H1 (cell line): ENCODE measurements at regions not wholly inside any gene's neighbourhood (a gene's known extent, or its start where the extent isn't known, plus 50 kb on each side); places are given as distances from the start of the nearest gene placed in this dataset.

Experiments used
- CTCF ChIA-PET: fragments of 300-600 bp; sonication (Branson Sonifier 250); formaldehyde crosslinking; loops from one replicate; lab custom pipeline; 2021; ENCODE audit not compliant: partially characterized antibody; lab: Charles Lee
- POLR2A ChIA-PET: fragments of 300-600 bp; sonication (Branson Sonifier 250); formaldehyde crosslinking; loops from one replicate; lab custom pipeline; 2021; ENCODE audit warnings: inconsistent platforms; ENCODE audit not compliant: partially characterized antibody; lab: Charles Lee
- DNase-seq, 2 experiments: peaks; one replicate each; pipeline versions ENCODE4 v3.0.0 to v3.0.0-alpha.2; 2010 to 2022; ENCODE audit warnings: low spot score in 2 of 2, low read depth in 1 of 2, mixed read lengths in 1 of 2
- FAIRE-seq: peaks from 2 replicates; lab custom pipeline; 2011; peaks lifted over from hg19 to GRCh38; lab: Jason Lieb, UNC
- H2AFZ ChIP-seq: 2 replicates; pipeline ENCODE4 v1.8.1; 2012; ENCODE audit warnings: low read length, inconsistent platforms
- H2AK5ac ChIP-seq: 2 replicates; pipeline ENCODE4 v1.6.1; 2013; ENCODE audit warnings: low read depth, low read length
- H2BK120ac ChIP-seq: replicated peaks from 2 replicates; pipeline ENCODE3; 2013; ENCODE audit warnings: low read depth, low read length, inconsistent platforms
- H2BK12ac ChIP-seq: 2 replicates; pipeline ENCODE4 v1.6.1; 2013; ENCODE audit warnings: low read depth, low read length
- H2BK15ac ChIP-seq: 2 replicates; pipeline ENCODE4 v1.6.1; 2013; ENCODE audit warnings: low read length
- H2BK20ac ChIP-seq: 2 replicates; pipeline ENCODE4 v1.6.1; 2013; ENCODE audit warnings: low read length
- H2BK5ac ChIP-seq: 2 replicates; pipeline ENCODE4 v1.6.1; 2013; ENCODE audit warnings: low read depth, low read length
- H3K14ac ChIP-seq: 2 replicates; pipeline ENCODE4 v1.6.1; 2013; ENCODE audit warnings: inconsistent platforms; ENCODE audit not compliant: insufficient read length
- H3K18ac ChIP-seq: 2 replicates; pipeline ENCODE4 v1.6.1; 2013; ENCODE audit warnings: low read length; ENCODE audit errors: extremely low read depth
- H3K23ac ChIP-seq: 2 replicates; pipeline ENCODE4 v1.6.1; 2013; ENCODE audit warnings: inconsistent platforms; ENCODE audit not compliant: insufficient read length
- H3K23me2 ChIP-seq: 2 replicates; pipeline ENCODE4 v1.6.1; 2013; ENCODE audit warnings: low read depth, low read length
- H3K27ac ChIP-seq: 2 replicates; pipeline ENCODE4 v1.6.1; 2011; ENCODE audit warnings: low read depth, low read length, inconsistent platforms
- H3K27me3 ChIP-seq, 4 experiments: replicated peaks in 1 of 4; 1 replicate in 1 of 4; 2 replicates in 3 of 4; pipeline versions ENCODE4 v1.6.1 to v1.8.1; 2011 to 2013; ENCODE audit warnings: low read length in 3 of 4, mild to moderate bottlenecking in 3 of 4, inconsistent platforms in 2 of 4, mixed read lengths in 2 of 4, moderate library complexity in 1 of 4; ENCODE audit not compliant: control insufficient read depth in 3 of 4, insufficient read depth in 3 of 4; ENCODE audit errors: extremely low read depth in 1 of 4
- H3K36me3 ChIP-seq, 4 experiments: 2 replicates each; pipeline versions ENCODE4 v1.6.1 to v1.8.1; 2011 to 2013; ENCODE audit warnings: mild to moderate bottlenecking in 4 of 4, low read length in 3 of 4, moderate library complexity in 2 of 4, control low read depth in 1 of 4, inconsistent platforms in 1 of 4; ENCODE audit not compliant: insufficient read depth in 4 of 4, control insufficient read depth in 2 of 4
- H3K4ac ChIP-seq: replicated peaks from 2 replicates; pipeline ENCODE3; 2013; ENCODE audit warnings: low read length, low read depth, mixed read lengths, inconsistent platforms; ENCODE audit not compliant: insufficient read length
- H3K4me1 ChIP-seq, 4 experiments: replicated peaks in 1 of 4; 1 replicate in 1 of 4; 2 replicates in 3 of 4; pipeline versions ENCODE4 v1.6.1 to v1.8.1; 2011 to 2013; ENCODE audit warnings: low read length in 3 of 4, inconsistent platforms in 2 of 4, mixed read lengths in 1 of 4; ENCODE audit not compliant: insufficient read depth in 4 of 4, control insufficient read depth in 3 of 4
- H3K4me2 ChIP-seq, 2 experiments: 2 replicates each; pipeline versions ENCODE4 v1.6.1 to v1.8.1; 2011 to 2013; ENCODE audit warnings: low read depth in 2 of 2, low read length in 2 of 2, control low read depth in 1 of 2, inconsistent platforms in 1 of 2, mild to moderate bottlenecking in 1 of 2; ENCODE audit not compliant: insufficient read depth in 1 of 2
- H3K4me3 ChIP-seq, 4 experiments: fragments of 200-600, 300-600 bp in 1 of 4; sonication (generic), shearing (Covaris generic), sonication (Bioruptor Twin) in 1 of 4; 2 replicates each; pipeline versions ENCODE4 v1.5.1 to v1.8.1; 2011 to 2016; ENCODE audit warnings: low read length in 4 of 4, low read depth in 3 of 4, control low read depth in 2 of 4, inconsistent platforms in 2 of 4, mild to moderate bottlenecking in 2 of 4, mixed read lengths in 1 of 4, moderate library complexity in 1 of 4; ENCODE audit not compliant: insufficient read depth in 2 of 4; ENCODE audit errors: extremely low read depth in 1 of 4
- H3K56ac ChIP-seq: replicated peaks from 2 replicates; pipeline ENCODE3; 2013; ENCODE audit warnings: low read depth, mild to moderate bottlenecking, mixed read lengths, low read length, inconsistent platforms; ENCODE audit not compliant: insufficient read length
- H3K79me1 ChIP-seq: 2 replicates; pipeline ENCODE4 v1.6.1; 2013; ENCODE audit warnings: low read depth, low read length, control low read depth
- H3K79me2 ChIP-seq, 2 experiments: 2 replicates each; pipeline versions ENCODE4 v1.6.1 to v1.8.1; 2012 to 2013; ENCODE audit warnings: low read length in 2 of 2, mild to moderate bottlenecking in 2 of 2, inconsistent platforms in 1 of 2; ENCODE audit not compliant: insufficient read depth in 2 of 2, control insufficient read depth in 1 of 2
- H3K9ac ChIP-seq, 4 experiments: replicated peaks in 1 of 4; 1 replicate in 1 of 4; 2 replicates in 3 of 4; pipeline versions ENCODE4 v1.6.1 to v1.8.1; 2011 to 2013; ENCODE audit warnings: low read depth in 3 of 4, low read length in 3 of 4, control low read depth in 2 of 4, mild to moderate bottlenecking in 2 of 4, moderate library complexity in 2 of 4, inconsistent platforms in 1 of 4; ENCODE audit errors: extremely low read depth in 1 of 4
- H3K9me3 ChIP-seq, 2 experiments: 2 replicates each; pipeline versions ENCODE4 v1.6.1 to v1.8.1; 2012 to 2013; ENCODE audit warnings: mild to moderate bottlenecking in 2 of 2, moderate library complexity in 2 of 2, control low read depth in 1 of 2, inconsistent platforms in 1 of 2, low read depth in 1 of 2, low read length in 1 of 2, mixed read lengths in 1 of 2; ENCODE audit not compliant: insufficient read depth in 2 of 2
- H4K20me1 ChIP-seq, 2 experiments: replicated peaks in 1 of 2; 2 replicates each; pipeline versions ENCODE3 to v1.8.1; 2011 to 2013; ENCODE audit warnings: inconsistent platforms in 2 of 2, low read length in 2 of 2, mild to moderate bottlenecking in 1 of 2; ENCODE audit not compliant: insufficient read depth in 2 of 2, control insufficient read depth in 1 of 2
- H4K5ac ChIP-seq: 2 replicates; pipeline ENCODE4 v1.6.1; 2013; ENCODE audit warnings: low read length, low read depth, mixed read lengths, inconsistent platforms; ENCODE audit not compliant: insufficient read length
- H4K8ac ChIP-seq: 2 replicates; pipeline ENCODE4 v1.8.0; 2013; ENCODE audit warnings: mild to moderate bottlenecking, moderate library complexity, low read length, inconsistent platforms; ENCODE audit not compliant: insufficient read depth; ENCODE audit errors: extremely low read depth
- H4K91ac ChIP-seq: replicated peaks from 2 replicates; pipeline ENCODE3; 2013; ENCODE audit warnings: low read length, mixed read lengths, inconsistent platforms; ENCODE audit not compliant: insufficient read length
- SAP30 ChIP-seq: fragments of 300-600 bp; sonication (generic); IDR thresholded peaks from 2 replicates; pipeline ENCODE4 v1.7.1; 2012; ENCODE audit warnings: low read length, moderate library complexity, mild to moderate bottlenecking, inconsistent platforms; ENCODE audit not compliant: insufficient read depth, insufficient replicate concordance
- whole genome bisulfite sequencing, 2 experiments: shearing (Covaris generic) in 1 of 2; methylation state at CpG; one replicate each; pipeline versions ENCODE4 v1.1.6 to v1.1.7; 2013 to 2015; ENCODE audit warnings: low lambda C conversion rate in 2 of 2, mixed read lengths in 2 of 2, inconsistent platforms in 1 of 2, low coverage in 1 of 2, missing lambda C conversion rate in 1 of 2; ENCODE audit not compliant: insufficient replicate concordance in 2 of 2, insufficient coverage in 1 of 2, insufficient read length in 1 of 2; ENCODE audit errors: extremely low coverage in 1 of 2, missing lambda C conversion rate in 1 of 2; 5-methylcytosine and 5-hydroxymethylcytosine counted together

GRCh38 chr1:209517681-209518050 is 65.8 kb upstream of the CAMK1G start:
- Histone ChIP-seq H3K23ac (no peak overlapping the region), H2BK20ac (no peak overlapping the region), H2AK5ac (no peak overlapping the region), H3K18ac (no peak overlapping the region), H3K23me2 (no peaks in the 10 kb centered on the region), H2AFZ (no peak overlapping the region), H4K91ac (no peak overlapping the region), H3K27ac (no peak overlapping the region), H3K14ac (no peak overlapping the region), H3K56ac (no peak overlapping the region), H3K4me2 (no peak overlapping the region), H3K4ac (no peak overlapping the region), H3K36me3 (no peaks in the 10 kb centered on the region), H2BK15ac (no peak overlapping the region), H4K8ac (no peak overlapping the region), H3K4me1 (no peaks in the 10 kb centered on the region), H3K9me3 (no peaks in the 10 kb centered on the region), H2BK120ac (no peak overlapping the region), H3K79me1 (no peaks in the 10 kb centered on the region), H2BK12ac (no peak overlapping the region), H4K5ac (no peak overlapping the region), H3K27me3 (peaks cover 0 to 1% (median 0%) of the 10 kb centered on the region in 4 experiments; a peak in 1 of 7 replicates), H3K9ac (no peak overlapping the region), H3K4me3 (no peak overlapping the region), H4K20me1 (no peaks in the 10 kb centered on the region), H2BK5ac (no peak overlapping the region), H3K79me2 (no peaks in the 10 kb centered on the region)
- POLR2A ChIA-PET: no interaction called here
- CTCF ChIA-PET: interaction anchor here (0.8 to 6.0 kb wide), 6 partner anchors 9 to 48 kb away, joined by 3 to 63 read pairs (median 7); no protein-coding TSS in a partner anchor
- no peak for DNase-seq
- no peak for TF ChIP-seq SAP30
- WGBS, 2 experiments: 92% methylated on average over 2 of the region's 2 CpGs; no CpG with 5 or more reads in 1 of the 2 experiments
- FAIRE-seq: no peak
